ENCODE measurements at regions not wholly inside any gene's neighbourhood (a gene's known extent, or its start where the extent isn't known, plus 50 kb on each side); places are given as distances from the start of the nearest gene placed in this dataset.

DNA sequence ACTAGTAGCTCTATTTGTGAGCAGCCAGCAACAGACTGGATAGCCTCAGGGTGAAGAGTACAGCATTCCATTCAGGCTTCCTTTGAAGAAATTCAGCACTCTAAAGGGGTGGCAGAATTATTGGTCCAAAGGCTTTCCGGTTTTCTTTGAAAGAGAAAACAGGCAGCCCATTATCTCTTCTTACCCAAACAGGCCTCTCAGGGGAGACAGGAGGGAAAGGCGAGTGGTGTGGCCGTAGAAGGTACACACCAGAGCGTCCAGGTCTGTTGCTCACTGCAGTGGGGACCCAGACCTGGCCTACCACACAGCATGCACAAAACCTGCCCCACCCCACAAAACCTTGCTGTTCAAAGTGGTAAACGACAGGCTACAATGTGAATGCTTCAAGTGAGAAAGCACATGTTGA, 83.3 kb downstream of the ZNF608 start:
- peak overlapping the region; percentile 62 to 92 (median 79); a peak in 6 of 7 replicates for H3K27ac Mint-ChIP-seq
- Histone ChIP-seq H3K56ac (ENCODE audit: insufficient read length, low read depth, low read length) (no peak overlapping the region), H3K9me3 (ENCODE audit: control insufficient read depth, low read depth, low read length) (no peaks in the 10 kb centered on the region), H4K5ac (ENCODE audit: insufficient read length, low read depth, low read length) (no peak overlapping the region), H2BK12ac (ENCODE audit: insufficient read length, low read depth, low read length) (no peak overlapping the region), H3K4me1 (ENCODE audit: insufficient read depth, low read length) (peaks cover 28% of the 10 kb centered on the region; the same call in 1 of the 2 replicates), H3K4ac (ENCODE audit: low read depth, low read length) (no peak overlapping the region), H3K18ac (ENCODE audit: insufficient read length, low read depth, low read length) (no peak overlapping the region), H2BK5ac (ENCODE audit: insufficient read length, low read length) (no peak overlapping the region), H3T11ph (ENCODE audit: low read length) (no peak overlapping the region), H3K9ac (ENCODE audit: extremely low read depth, insufficient read length, low read length) (no peak overlapping the region), H2BK120ac (ENCODE audit: low read depth, low read length, poor library complexity, severe bottlenecking) (no peak overlapping the region), H4K20me1 (ENCODE audit: control insufficient read depth, insufficient read depth, insufficient read length) (no peaks in the 10 kb centered on the region), H3K27me3 (ENCODE audit: insufficient read depth, low read length) (0 out of 2 replicates have a peak, but pooled peaks cover 1% of the 10 kb centered on the region), H3K23me2 (ENCODE audit: insufficient read length, low read depth, low read length, poor library complexity, severe bottlenecking) (no peaks in the 10 kb centered on the region), H3K23ac (ENCODE audit: insufficient read length, low read depth, low read length) (no peak overlapping the region), H3K14ac (ENCODE audit: insufficient read depth, low read length) (no peak overlapping the region), H2AFZ (ENCODE audit: low read length) (no peak overlapping the region), H2AK5ac (ENCODE audit: insufficient read length, low read length) (no peak overlapping the region), H2BK15ac (ENCODE audit: low read depth, low read length) (no peak overlapping the region), H3K79me1 (ENCODE audit: insufficient read depth, low read depth, low read length, poor library complexity, severe bottlenecking) (no peaks in the 10 kb centered on the region), H4K8ac (replicated peaks; ENCODE audit: insufficient read length, low read depth, low read length) (no peak overlapping the region), H3K79me2 (ENCODE audit: insufficient read depth, low read length) (peaks cover 9% of the 10 kb centered on the region; the same call in 1 of the 2 replicates), H4K91ac (ENCODE audit: insufficient read length, low read depth, low read length) (no peak overlapping the region), H3K4me2 (ENCODE audit: insufficient read depth, insufficient read length, low read length) (no peak overlapping the region), H2BK20ac (ENCODE audit: low read depth, low read length, poor library complexity, severe bottlenecking) (no peak overlapping the region), H3K27ac (ENCODE audit: insufficient read length, low read depth, low read length) (no peak overlapping the region)
- no peak overlapping the region for H3K4me3 Mint-ChIP-seq
- no peaks in the 10 kb centered on the region; a peak in 1 of 5 replicates for H3K9me3 Mint-ChIP-seq
- DNase-seq, result no peak
- no peaks in the 10 kb centered on the region for H3K27me3 Mint-ChIP-seq (ENCODE audit: low read depth)
- TF ChIP-seq, protein P1, sequence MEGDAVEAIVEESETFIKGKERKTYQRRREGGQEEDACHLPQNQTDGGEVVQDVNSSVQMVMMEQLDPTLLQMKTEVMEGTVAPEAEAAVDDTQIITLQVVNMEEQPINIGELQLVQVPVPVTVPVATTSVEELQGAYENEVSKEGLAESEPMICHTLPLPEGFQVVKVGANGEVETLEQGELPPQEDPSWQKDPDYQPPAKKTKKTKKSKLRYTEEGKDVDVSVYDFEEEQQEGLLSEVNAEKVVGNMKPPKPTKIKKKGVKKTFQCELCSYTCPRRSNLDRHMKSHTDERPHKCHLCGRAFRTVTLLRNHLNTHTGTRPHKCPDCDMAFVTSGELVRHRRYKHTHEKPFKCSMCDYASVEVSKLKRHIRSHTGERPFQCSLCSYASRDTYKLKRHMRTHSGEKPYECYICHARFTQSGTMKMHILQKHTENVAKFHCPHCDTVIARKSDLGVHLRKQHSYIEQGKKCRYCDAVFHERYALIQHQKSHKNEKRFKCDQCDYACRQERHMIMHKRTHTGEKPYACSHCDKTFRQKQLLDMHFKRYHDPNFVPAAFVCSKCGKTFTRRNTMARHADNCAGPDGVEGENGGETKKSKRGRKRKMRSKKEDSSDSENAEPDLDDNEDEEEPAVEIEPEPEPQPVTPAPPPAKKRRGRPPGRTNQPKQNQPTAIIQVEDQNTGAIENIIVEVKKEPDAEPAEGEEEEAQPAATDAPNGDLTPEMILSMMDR (conservative IDR thresholded peaks at IDR 0.05), result no peak
- WGBS (ENCODE audit: extremely low coverage, insufficient read length, low lambda C conversion rate), result no CpG with 5 or more reads among the region's 5 CpGs
- peaks cover 2 to 7% (median 4%) of the 10 kb centered on the region in 3 experiments; a peak in 3 of 7 replicates for H3K36me3 Mint-ChIP-seq (ENCODE audit: insufficient read depth in 1 of 3, low read depth in 3 of 3)
- H3K4me1 Mint-ChIP-seq, result peaks cover 87 to 90% of the 10 kb centered on the region in 2 experiments
